ENCODE measurements at regions not wholly inside any gene's neighbourhood (a gene's known extent, or its start where the extent isn't known, plus 50 kb on each side); places are given as distances from the start of the nearest gene placed in this dataset.

- WGBS: 88% methylated on average over 2 of the region's 2 CpGs
- Histone ChIP-seq H3K4me3 (ENCODE audit: low read depth in 1 of 3, low read length in 3 of 3) (no peak overlapping the region), H3K9me3 (ENCODE audit: control insufficient read depth in 4 of 4, low read length in 3 of 4) (no peaks in the 10 kb centered on the region), H3K27me3 (ENCODE audit: control insufficient read depth in 4 of 4, insufficient read depth in 4 of 4, low read length in 3 of 4) (no peaks in the 10 kb centered on the region), H3K9ac (ENCODE audit: low read depth in 1 of 2, low read length in 2 of 2) (no peak overlapping the region), H3K27ac (ENCODE audit: low read depth in 1 of 2, low read length in 2 of 2) (no peak overlapping the region), H3K4me1 (ENCODE audit: control insufficient read depth in 4 of 4, insufficient read depth in 4 of 4, low read length in 3 of 4) (no peaks in the 10 kb centered on the region), H3K36me3 (ENCODE audit: control insufficient read depth in 4 of 4, insufficient read depth in 3 of 4, low read depth in 1 of 4, low read length in 3 of 4) (no peaks in the 10 kb centered on the region)
- DNase-seq (ENCODE audit: low spot score): no peak
- no peak for TF ChIP-seq FOXA1 (IDR thresholded peaks at IDR 0.05)
- no peak for TF ChIP-seq HNF4A (conservative IDR thresholded peaks at IDR 0.05)
- no peak for TF ChIP-seq EGR1 (IDR thresholded peaks at IDR 0.05; ENCODE audit: low read depth in 2 of 2)
- TF ChIP-seq REST (IDR thresholded peaks at IDR 0.05): no peak
- no peak for TF ChIP-seq ZBTB33 (IDR thresholded peaks at IDR 0.05)
- TF ChIP-seq TAF1 (conservative IDR thresholded peaks at IDR 0.05): no peak
- TF ChIP-seq JUND (IDR thresholded peaks at IDR 0.05): no peak
These were observed 836.0 kb downstream of the FAM181B start for GRCh38 chr11:81897639-81898038.

GRCh38 chr11:81895258-81895657, 838.4 kb downstream of the FAM181B start:
- H3K4me1 ChIP-seq (ENCODE audit: control insufficient read depth in 4 of 4, insufficient read depth in 4 of 4, low read length in 3 of 4): no peaks in the 10 kb centered on the region
- no peaks in the 10 kb centered on the region for H3K9me3 ChIP-seq (ENCODE audit: control insufficient read depth in 4 of 4, low read length in 3 of 4)
- no peaks in the 10 kb centered on the region for H3K27me3 ChIP-seq (ENCODE audit: control insufficient read depth in 4 of 4, insufficient read depth in 4 of 4, low read length in 3 of 4)
- TF ChIP-seq TAF1 (conservative IDR thresholded peaks at IDR 0.05): no peak
- TF ChIP-seq ATF3 (IDR thresholded peaks at IDR 0.05): no peak
- TF ChIP-seq SP1 (IDR thresholded peaks at IDR 0.05): no peak
- no peak for TF ChIP-seq JUND (IDR thresholded peaks at IDR 0.05)
- no peak for TF ChIP-seq EGR1 (IDR thresholded peaks at IDR 0.05; ENCODE audit: low read depth in 2 of 2)
- TF ChIP-seq RAD21 (IDR thresholded peaks at IDR 0.05): no peak
- no peak for TF ChIP-seq RXRA (IDR thresholded peaks at IDR 0.05)
- TF ChIP-seq MAX (IDR thresholded peaks at IDR 0.05): no peak
- no peak for TF ChIP-seq FOXA1 (IDR thresholded peaks at IDR 0.05)
- TF ChIP-seq NR2F2 (IDR thresholded peaks at IDR 0.05): no peak
- TF ChIP-seq ZBTB33 (IDR thresholded peaks at IDR 0.05): no peak
- TF ChIP-seq FOXA2 (IDR thresholded peaks at IDR 0.05): no peak
- TF ChIP-seq HNF4A (conservative IDR thresholded peaks at IDR 0.05): no peak
- no peak for TF ChIP-seq HNF4G (IDR thresholded peaks at IDR 0.05)
- TF ChIP-seq GABPA (IDR thresholded peaks at IDR 0.05 in 1 of 2, conservative IDR thresholded peaks at IDR 0.05 in 1 of 2): no peak
- no peak for TF ChIP-seq CTCF (IDR thresholded peaks at IDR 0.05; ENCODE audit: low read depth, low read length, missing input control)
- TF ChIP-seq YY1 (IDR thresholded peaks at IDR 0.05): no peak
- TF ChIP-seq REST (IDR thresholded peaks at IDR 0.05): no peak
- DNase-seq (ENCODE audit: low spot score): no peak
- 62% methylated on average over 3 of the region's 3 CpGs for WGBS
- H3K36me3 ChIP-seq (ENCODE audit: control insufficient read depth in 4 of 4, insufficient read depth in 3 of 4, low read depth in 1 of 4, low read length in 3 of 4): no peaks in the 10 kb centered on the region
- H3K4me3 ChIP-seq (ENCODE audit: low read depth in 1 of 3, low read length in 3 of 3): no peak overlapping the region
- no peak overlapping the region for H3K27ac ChIP-seq (ENCODE audit: low read depth in 1 of 2, low read length in 2 of 2)
- H3K9ac ChIP-seq (ENCODE audit: low read depth in 1 of 2, low read length in 2 of 2): no peak overlapping the region

Data from liver (tissue), 8 donors.